Gastroesophageal sphincter (tissue), 4 donors: ENCODE measurements at regions not wholly inside any gene's neighbourhood (a gene's known extent, or its start where the extent isn't known, plus 50 kb on each side); places are given as distances from the start of the nearest gene placed in this dataset.

Source experiments
- ATAC-seq: fragments of 150-250 bp; one replicate; pipeline ENCODE4 v1.9.1; 2016; ENCODE audit warnings: mild to moderate bottlenecking, moderate library complexity
- H3K27ac ChIP-seq, 4 donors: fragments of 200-600 bp; sonication (generic) in 3 of 4; 1 replicate in 3 of 4; 2 replicates in 1 of 4; pipeline ENCODE4 v1.5.1; 2016 to 2019
- H3K27me3 ChIP-seq: fragments of 200-600 bp; sonication (generic); one replicate; pipeline ENCODE4 v1.5.1; 2019
- H3K36me3 ChIP-seq, 2 donors: fragments of 200-600 bp; sonication (generic); one replicate each; pipeline ENCODE4 v1.5.1; 2019; ENCODE audit warnings: control low read depth in 1 of 2
- H3K4me1 ChIP-seq, 3 donors: fragments of 200-600 bp; sonication (generic); 1 replicate in 2 of 3; 2 replicates in 1 of 3; pipeline ENCODE4 v1.5.1; 2016 to 2019; ENCODE audit warnings: control low read depth in 2 of 3
- H3K4me3 ChIP-seq, 2 donors: fragments of 200-600 bp; sonication (generic); one replicate each; pipeline ENCODE4 v1.5.1; 2019; ENCODE audit warnings: mild to moderate bottlenecking in 1 of 2, moderate library complexity in 1 of 2
- H3K9me3 ChIP-seq, 3 donors: fragments of 200-600 bp; sonication (generic); one replicate each; pipeline ENCODE4 v1.5.1; 2017 to 2019; ENCODE audit warnings: control low read depth in 2 of 3
- CTCF ChIP-seq, 4 experiments: fragments of 200-600 bp in 2 of 4; fragments of 450-650 bp in 2 of 4; sonication (generic) in 1 of 4; IDR thresholded peaks; one replicate each; pipeline ENCODE4 v1.5.1; 2017 to 2019; ENCODE audit warnings: antibody characterized with exemption in 4 of 4, mild to moderate bottlenecking in 2 of 4, moderate library complexity in 2 of 4
- EP300 ChIP-seq: sonication (generic); formaldehyde crosslinking; IDR thresholded peaks from one replicate; pipeline ENCODE4 v1.6.1; 2017; ENCODE audit warnings: antibody characterized with exemption, mild to moderate bottlenecking
- POLR2A ChIP-seq, 2 donors: fragments of 450-650 bp; IDR thresholded peaks; one replicate each; pipeline ENCODE4 v1.6.1; 2017; ENCODE audit warnings: antibody characterized with exemption in 2 of 2, mild to moderate bottlenecking in 2 of 2, moderate library complexity in 1 of 2
- POLR2AphosphoS5 ChIP-seq: sonication (generic); formaldehyde crosslinking; IDR thresholded peaks from one replicate; pipeline ENCODE4 v1.6.1; 2017; ENCODE audit warnings: antibody characterized with exemption
- WGBS, 2 donors: methylation state at CpG; one replicate each; pipeline ENCODE4 v1.1.5; 2018; ENCODE audit warnings: low coverage in 1 of 2; 5-methylcytosine and 5-hydroxymethylcytosine counted together

GRCh38 chr5:156004754-156005153, 322.2 kb upstream of the SGCD start:
- WGBS, 2 donors, result 73 to 98% methylated on average over 5 to 6 of the region's 6 CpGs
- Histone ChIP-seq H3K27ac (no peak overlapping the region), H3K9me3 (no peaks in the 10 kb centered on the region), H3K27me3 (no peaks in the 10 kb centered on the region), H3K4me3 (no peak overlapping the region), H3K4me1 (no peaks in the 10 kb centered on the region), H3K36me3 (no peaks in the 10 kb centered on the region)
- TF ChIP-seq EP300, result no peak
- no peak for TF ChIP-seq POLR2A (IDR thresholded peaks at IDR 0.05)
- TF ChIP-seq CTCF (IDR thresholded peaks at IDR 0.05), result no peak
- TF ChIP-seq POLR2AphosphoS5, result no peak
- ATAC-seq, result no peak

GRCh38 chr5:156006026-156006647, 320.8 kb upstream of the SGCD start:
- WGBS, 2 donors, result 75 to 92% methylated on average over 5 to 6 of the region's 6 CpGs
- Histone ChIP-seq H3K27ac (no peak overlapping the region), H3K4me1 (no peaks in the 10 kb centered on the region), H3K27me3 (no peaks in the 10 kb centered on the region), H3K9me3 (no peaks in the 10 kb centered on the region), H3K36me3 (no peaks in the 10 kb centered on the region), H3K4me3 (no peak overlapping the region)
- TF ChIP-seq EP300 (no peak), POLR2A (IDR thresholded peaks at IDR 0.05) (no peak), CTCF (IDR thresholded peaks at IDR 0.05) (no peak), POLR2AphosphoS5 (no peak)
- no peak for ATAC-seq

GRCh38 chr5:156008844-156009243, 318.1 kb upstream of the SGCD start:
- no peak for ATAC-seq
- H3K27me3 ChIP-seq, result no peaks in the 10 kb centered on the region
- no peak overlapping the region for H3K4me3 ChIP-seq
- 75 to 89% methylated on average over 1 of the region's 1 CpG for WGBS, 2 donors
- H3K4me1 ChIP-seq, result no peaks in the 10 kb centered on the region
- no peaks in the 10 kb centered on the region for H3K36me3 ChIP-seq
- no peaks in the 10 kb centered on the region for H3K9me3 ChIP-seq
- no peak overlapping the region for H3K27ac ChIP-seq
- TF ChIP-seq CTCF (IDR thresholded peaks at IDR 0.05) (no peak), EP300 (no peak), POLR2AphosphoS5 (no peak), POLR2A (IDR thresholded peaks at IDR 0.05) (no peak)

GRCh38 chr5:156009583-156009982, 317.4 kb upstream of the SGCD start:
- TF ChIP-seq POLR2AphosphoS5, result no peak
- TF ChIP-seq CTCF (IDR thresholded peaks at IDR 0.05), result no peak
- TF ChIP-seq POLR2A (IDR thresholded peaks at IDR 0.05), result no peak
- TF ChIP-seq EP300, result no peak
- H3K4me1 ChIP-seq, result no peaks in the 10 kb centered on the region
- no peaks in the 10 kb centered on the region for H3K36me3 ChIP-seq
- 81 to 87% methylated on average over 5 of the region's 5 CpGs for WGBS, 2 donors
- H3K27me3 ChIP-seq, result no peaks in the 10 kb centered on the region
- H3K9me3 ChIP-seq, result no peaks in the 10 kb centered on the region
- ATAC-seq, result no peak
- H3K27ac ChIP-seq, result no peak overlapping the region
- no peak overlapping the region for H3K4me3 ChIP-seq

- no peaks in the 10 kb centered on the region for H3K9me3 ChIP-seq
- 87% methylated on average over 1 of the region's 1 CpG; no CpG with 5 or more reads in 1 of the 2 donors for WGBS, 2 donors
- H3K4me1 ChIP-seq, result no peaks in the 10 kb centered on the region
- no peaks in the 10 kb centered on the region for H3K27me3 ChIP-seq
- ATAC-seq, result no peak
- H3K27ac ChIP-seq, result no peak overlapping the region
- H3K36me3 ChIP-seq, result no peaks in the 10 kb centered on the region
- TF ChIP-seq CTCF (IDR thresholded peaks at IDR 0.05), result no peak
- no peak for TF ChIP-seq EP300
- TF ChIP-seq POLR2A (IDR thresholded peaks at IDR 0.05), result no peak
- TF ChIP-seq POLR2AphosphoS5, result no peak
- H3K4me3 ChIP-seq, result no peak overlapping the region
Observed at GRCh38 chr5:156015137-156015536, 311.8 kb upstream of the SGCD start.
